ENCODE measurements at regions not wholly inside any gene's neighbourhood (a gene's known extent, or its start where the extent isn't known, plus 50 kb on each side); places are given as distances from the start of the nearest gene placed in this dataset.

DNA sequence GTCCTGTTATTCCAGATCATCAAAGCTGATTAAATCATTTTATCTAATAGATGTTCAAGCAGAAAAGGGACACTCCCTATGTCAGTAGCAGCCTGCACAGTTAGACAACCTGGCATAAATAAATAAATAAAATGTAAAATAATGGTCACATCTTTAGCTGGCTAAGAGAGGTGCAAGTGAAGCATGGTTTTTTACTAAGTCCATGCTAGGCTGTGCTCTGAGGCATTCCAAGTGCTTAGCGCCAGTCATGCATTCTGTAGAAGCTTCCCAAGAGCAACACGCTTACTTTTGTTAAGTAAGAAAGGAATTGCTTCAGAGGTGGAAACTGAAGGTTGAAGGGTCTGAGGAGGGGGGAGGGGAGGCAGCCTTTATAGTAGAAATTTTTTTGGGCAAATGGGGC lies 351.2 kb downstream of the CDH2 start:
- peaks cover 0 to 9% of the 10 kb centered on the region in 2 experiments for H3K9me3 ChIP-seq (ENCODE audit: control insufficient read depth in 2 of 2, low read length in 2 of 2)
- H3K27me3 ChIP-seq (ENCODE audit: control insufficient read depth, insufficient read depth, low read length): no peaks in the 10 kb centered on the region
- H3K27ac Mint-ChIP-seq: no peak overlapping the region
- no peak overlapping the region for H3K4me3 Mint-ChIP-seq
- H3K4me1 Mint-ChIP-seq: no peaks in the 10 kb centered on the region
- H3K4me3 ChIP-seq (ENCODE audit: low read depth, low read length): no peak overlapping the region
- no peaks in the 10 kb centered on the region for H3K27me3 Mint-ChIP-seq
- no peak overlapping the region for H3K27ac ChIP-seq (ENCODE audit: insufficient read depth, low read length, poor library complexity, severe bottlenecking)
- no peaks in the 10 kb centered on the region for H3K4me1 ChIP-seq (ENCODE audit: control insufficient read depth, insufficient read depth, low read length, poor library complexity, severe bottlenecking)
- ATAC-seq (ENCODE audit: low read depth in 2 of 2): no peak
- no peak for DNase-seq
- no peaks in the 10 kb centered on the region for H3K36me3 Mint-ChIP-seq
- no peaks in the 10 kb centered on the region for H3K36me3 ChIP-seq (ENCODE audit: control insufficient read depth, insufficient read depth, low read length)
- H3K9me3 Mint-ChIP-seq: peaks cover 2 to 34% (median 10%) of the 10 kb centered on the region in 7 donors

DNA sequence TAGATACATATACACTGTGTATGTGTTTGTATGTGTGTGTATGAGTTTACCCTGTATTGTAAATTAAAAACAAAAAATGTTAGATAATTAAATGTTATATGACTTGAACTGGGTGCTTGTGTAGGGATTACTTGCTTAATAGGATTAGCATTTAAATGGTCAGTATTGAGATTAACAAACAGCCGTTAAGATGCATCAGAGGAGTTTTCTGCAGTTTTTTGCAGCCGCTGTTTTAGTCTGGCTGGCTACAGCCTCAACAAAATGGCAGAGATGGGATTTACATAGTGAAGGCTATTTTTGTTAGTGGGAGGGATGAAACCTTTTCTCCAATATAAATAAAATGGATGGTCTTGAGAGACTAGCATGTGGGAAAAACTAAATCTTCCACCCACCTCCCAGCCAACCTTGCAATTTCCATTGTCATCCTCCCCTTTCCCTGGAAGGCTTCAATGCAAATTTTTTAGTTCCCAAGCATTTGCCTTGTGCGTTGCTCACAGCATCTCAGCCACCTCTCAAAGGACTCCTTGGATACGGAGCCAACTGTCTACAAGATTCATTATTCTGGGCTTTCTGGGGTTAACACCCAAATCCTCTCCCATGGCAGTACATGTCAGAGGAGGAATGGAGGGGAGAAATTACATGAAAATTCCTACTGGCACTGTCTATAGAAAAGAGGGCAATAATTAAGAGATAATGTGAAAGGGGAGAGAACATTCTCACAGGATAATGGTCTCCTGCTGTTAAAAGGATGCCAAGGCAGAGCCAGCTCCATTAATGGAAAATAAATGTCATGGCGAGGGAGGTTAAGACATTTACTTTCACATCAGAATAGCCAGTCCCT lies 351.9 kb downstream of the CDH2 start:
- no peaks in the 10 kb centered on the region for H3K36me3 Mint-ChIP-seq
- H3K27me3 Mint-ChIP-seq: no peaks in the 10 kb centered on the region

DNA sequence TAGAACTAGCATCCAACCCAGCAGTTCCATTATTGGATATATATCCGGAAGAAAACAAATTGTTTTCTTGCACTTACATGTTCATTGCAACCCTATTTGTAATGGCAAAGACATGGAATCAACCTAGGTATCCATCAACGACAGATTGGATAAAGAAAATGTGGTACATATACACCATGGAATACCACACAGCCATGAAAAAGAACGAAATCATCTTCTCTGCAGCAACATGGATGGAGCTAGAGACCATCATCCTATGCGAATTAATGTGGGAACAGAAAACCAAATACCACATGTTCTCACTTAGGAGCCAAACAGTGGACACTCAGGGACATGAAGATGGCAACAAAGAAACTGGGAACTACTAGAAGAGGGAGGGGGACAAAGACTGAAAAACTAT lies 352.7 kb downstream of the CDH2 start:
- H3K4me3 Mint-ChIP-seq: no peak overlapping the region
- H3K4me1 Mint-ChIP-seq: no peaks in the 10 kb centered on the region

More for the DNA sequence above, 351.9 kb downstream of the CDH2 start:
- DNase-seq (no peak), ATAC-seq (ENCODE audit: low read depth in 2 of 2) (no peak)
- Histone ChIP-seq H3K27ac (ENCODE audit: insufficient read depth, low read length, poor library complexity, severe bottlenecking) (no peak overlapping the region), H3K4me1 (ENCODE audit: control insufficient read depth, insufficient read depth, low read length, poor library complexity, severe bottlenecking) (no peaks in the 10 kb centered on the region), H3K4me3 (ENCODE audit: low read depth, low read length) (no peak overlapping the region), H3K9me3 (ENCODE audit: control insufficient read depth in 2 of 2, low read length in 2 of 2) (peaks cover 0 to 9% of the 10 kb centered on the region in 2 experiments), H3K36me3 (ENCODE audit: control insufficient read depth, insufficient read depth, low read length) (no peaks in the 10 kb centered on the region), H3K27me3 (ENCODE audit: control insufficient read depth, insufficient read depth, low read length) (no peaks in the 10 kb centered on the region)
- no peak overlapping the region for H3K27ac Mint-ChIP-seq
- H3K9me3 Mint-ChIP-seq: peaks cover 2 to 34% (median 10%) of the 10 kb centered on the region in 7 donors
- H3K4me1 Mint-ChIP-seq: no peaks in the 10 kb centered on the region
- no peak overlapping the region for H3K4me3 Mint-ChIP-seq

DNA sequence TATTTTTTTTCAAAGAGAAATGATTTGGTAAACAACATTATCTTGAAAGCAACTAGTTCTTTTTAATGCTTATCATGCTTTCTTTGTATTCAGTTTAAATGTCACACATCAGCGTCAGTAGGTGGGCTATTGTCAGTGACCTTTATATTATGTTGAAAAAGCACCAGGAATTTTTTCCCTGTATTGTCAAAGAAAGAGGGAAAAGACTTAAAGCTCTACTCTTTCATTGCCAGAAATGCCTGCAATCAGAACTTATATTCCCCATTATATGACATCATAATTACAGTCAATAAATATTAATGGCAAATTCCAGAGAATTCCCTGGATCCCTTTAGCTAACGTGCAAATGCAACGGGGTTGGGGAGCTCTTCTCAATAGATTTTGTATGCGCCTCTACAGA lies 353.9 kb downstream of the CDH2 start:
- H3K4me1 Mint-ChIP-seq: no peaks in the 10 kb centered on the region
- H3K4me3 ChIP-seq (ENCODE audit: low read depth, low read length): no peak overlapping the region
- H3K9me3 ChIP-seq (ENCODE audit: control insufficient read depth in 2 of 2, low read length in 2 of 2): peaks cover 0 to 9% of the 10 kb centered on the region in 2 experiments
- H3K4me3 Mint-ChIP-seq: no peak overlapping the region
- H3K27ac ChIP-seq (ENCODE audit: insufficient read depth, low read length, poor library complexity, severe bottlenecking): no peak overlapping the region
- ATAC-seq (ENCODE audit: low read depth in 2 of 2) (no peak), DNase-seq (no peak)
- H3K9me3 Mint-ChIP-seq: peaks cover under 1 to 22% (median 10%) of the 10 kb centered on the region in 7 donors
- H3K36me3 ChIP-seq (ENCODE audit: control insufficient read depth, insufficient read depth, low read length): no peaks in the 10 kb centered on the region
- no peaks in the 10 kb centered on the region for H3K36me3 Mint-ChIP-seq
- no peak overlapping the region for H3K27ac Mint-ChIP-seq
- H3K27me3 Mint-ChIP-seq: no peaks in the 10 kb centered on the region
- H3K27me3 ChIP-seq (ENCODE audit: control insufficient read depth, insufficient read depth, low read length): no peaks in the 10 kb centered on the region
- no peaks in the 10 kb centered on the region for H3K4me1 ChIP-seq (ENCODE audit: control insufficient read depth, insufficient read depth, low read length, poor library complexity, severe bottlenecking)

More for the DNA sequence above, 352.7 kb downstream of the CDH2 start:
- peaks cover 0 to 9% of the 10 kb centered on the region in 2 experiments for H3K9me3 ChIP-seq (ENCODE audit: control insufficient read depth in 2 of 2, low read length in 2 of 2)
- H3K4me1 ChIP-seq (ENCODE audit: control insufficient read depth, insufficient read depth, low read length, poor library complexity, severe bottlenecking): no peaks in the 10 kb centered on the region
- H3K9me3 Mint-ChIP-seq: peaks cover 2 to 31% (median 9%) of the 10 kb centered on the region in 7 donors
- H3K36me3 ChIP-seq (ENCODE audit: control insufficient read depth, insufficient read depth, low read length): no peaks in the 10 kb centered on the region
- no peak overlapping the region for H3K4me3 ChIP-seq (ENCODE audit: low read depth, low read length)
- H3K27ac Mint-ChIP-seq: no peak overlapping the region
- no peaks in the 10 kb centered on the region for H3K36me3 Mint-ChIP-seq
- ATAC-seq (ENCODE audit: low read depth in 2 of 2): no peak
- no peak for DNase-seq
- H3K27me3 Mint-ChIP-seq: no peaks in the 10 kb centered on the region
- no peaks in the 10 kb centered on the region for H3K27me3 ChIP-seq (ENCODE audit: control insufficient read depth, insufficient read depth, low read length)
- no peak overlapping the region for H3K27ac ChIP-seq (ENCODE audit: insufficient read depth, low read length, poor library complexity, severe bottlenecking)

DNA sequence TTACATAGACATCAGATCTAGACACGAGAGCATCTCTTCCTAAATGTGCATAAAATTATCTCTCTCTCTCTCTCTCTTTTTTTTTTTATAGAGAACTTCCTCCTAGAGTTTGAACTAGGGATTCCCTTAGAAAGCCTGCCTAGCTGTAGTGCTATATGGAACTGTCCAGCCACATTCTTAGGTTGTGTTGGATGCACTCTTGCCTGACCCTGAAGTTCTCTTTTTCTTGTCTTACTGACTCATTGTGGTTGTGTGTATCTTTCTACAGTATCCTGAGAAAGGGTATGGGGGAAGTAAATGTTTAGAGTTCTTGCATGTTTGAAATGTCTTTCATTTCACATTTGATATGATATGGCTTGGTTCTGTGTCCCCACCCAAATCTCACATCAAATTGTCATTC lies 368.2 kb downstream of the CDH2 start:
- no peak overlapping the region for H3K4me3 Mint-ChIP-seq
- H3K36me3 ChIP-seq (ENCODE audit: control insufficient read depth, insufficient read depth, low read length): no peaks in the 10 kb centered on the region
- H3K27ac Mint-ChIP-seq: no peak overlapping the region
- no peak overlapping the region for H3K4me3 ChIP-seq (ENCODE audit: low read depth, low read length)
- no peaks in the 10 kb centered on the region for H3K27me3 Mint-ChIP-seq
- H3K4me1 Mint-ChIP-seq: no peaks in the 10 kb centered on the region
- no peak overlapping the region for H3K27ac ChIP-seq (ENCODE audit: insufficient read depth, low read length, poor library complexity, severe bottlenecking)
- H3K9me3 ChIP-seq (ENCODE audit: control insufficient read depth in 2 of 2, low read length in 2 of 2): peaks cover 4 to 6% of the 10 kb centered on the region in 2 experiments
- H3K36me3 Mint-ChIP-seq: no peaks in the 10 kb centered on the region
- peaks cover 2 to 22% (median 7%) of the 10 kb centered on the region in 7 donors for H3K9me3 Mint-ChIP-seq
- H3K4me1 ChIP-seq (ENCODE audit: control insufficient read depth, insufficient read depth, low read length, poor library complexity, severe bottlenecking): no peaks in the 10 kb centered on the region
- DNase-seq (no peak), ATAC-seq (ENCODE audit: low read depth in 2 of 2) (no peak)
- no peaks in the 10 kb centered on the region for H3K27me3 ChIP-seq (ENCODE audit: control insufficient read depth, insufficient read depth, low read length)

DNA sequence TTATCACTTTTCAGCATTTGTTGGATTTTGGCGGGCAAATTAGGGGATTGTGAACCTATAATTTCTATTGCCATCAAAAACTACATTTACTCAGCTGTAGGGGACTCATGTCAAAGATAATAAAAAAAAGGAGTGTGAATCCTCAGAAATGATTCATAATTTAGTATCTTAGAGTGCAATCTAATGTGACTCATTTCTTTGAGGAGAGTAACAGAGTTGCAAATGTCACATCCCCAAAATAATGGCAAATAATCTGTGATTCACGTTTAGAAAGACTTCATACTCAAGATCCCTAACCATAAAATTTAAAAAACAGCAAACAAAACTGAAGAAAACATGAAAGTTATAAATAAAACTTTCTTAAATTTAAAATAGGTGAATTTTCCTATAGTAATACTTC lies 373.0 kb downstream of the CDH2 start:
- Histone ChIP-seq H3K4me3 (ENCODE audit: low read depth, low read length) (no peak overlapping the region), H3K36me3 (ENCODE audit: control insufficient read depth, insufficient read depth, low read length) (no peaks in the 10 kb centered on the region), H3K27ac (ENCODE audit: insufficient read depth, low read length, poor library complexity, severe bottlenecking) (no peak overlapping the region), H3K9me3 (ENCODE audit: control insufficient read depth in 2 of 2, low read length in 2 of 2) (peaks cover 3 to 4% of the 10 kb centered on the region in 2 experiments), H3K27me3 (ENCODE audit: control insufficient read depth, insufficient read depth, low read length) (no peaks in the 10 kb centered on the region), H3K4me1 (ENCODE audit: control insufficient read depth, insufficient read depth, low read length, poor library complexity, severe bottlenecking) (no peaks in the 10 kb centered on the region)
- no peaks in the 10 kb centered on the region for H3K27me3 Mint-ChIP-seq
- no peaks in the 10 kb centered on the region for H3K4me1 Mint-ChIP-seq
- DNase-seq (no peak), ATAC-seq (ENCODE audit: low read depth in 2 of 2) (no peak)
- no peaks in the 10 kb centered on the region for H3K36me3 Mint-ChIP-seq
- no peak overlapping the region for H3K4me3 Mint-ChIP-seq
- no peak overlapping the region for H3K27ac Mint-ChIP-seq
- H3K9me3 Mint-ChIP-seq: peaks cover 4 to 20% (median 11%) of the 10 kb centered on the region in 7 donors

DNA sequence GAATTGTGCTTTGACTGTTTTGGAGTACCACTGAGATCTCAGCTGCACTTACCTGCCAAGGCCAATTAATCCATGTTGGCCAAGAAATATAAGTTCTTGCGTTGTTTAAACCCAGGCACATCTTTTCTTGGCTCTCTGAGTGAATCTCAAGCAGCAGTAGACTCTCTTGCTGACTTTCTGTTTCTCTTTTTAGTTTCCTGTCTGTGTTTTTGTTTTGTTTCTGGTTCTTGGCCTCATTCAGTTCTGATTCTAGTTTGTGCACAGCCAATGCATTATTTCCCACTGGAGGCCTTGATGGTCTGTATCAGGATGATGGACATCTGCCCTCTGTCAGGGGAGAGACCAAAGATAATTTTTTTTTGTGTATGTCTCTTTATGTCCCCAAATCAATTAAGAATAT lies 379.4 kb downstream of the CDH2 start:
- H3K27ac Mint-ChIP-seq: no peak overlapping the region
- H3K4me1 Mint-ChIP-seq: no peaks in the 10 kb centered on the region
- no peaks in the 10 kb centered on the region for H3K27me3 Mint-ChIP-seq
- no peaks in the 10 kb centered on the region for H3K4me1 ChIP-seq (ENCODE audit: control insufficient read depth, insufficient read depth, low read length, poor library complexity, severe bottlenecking)
- H3K9me3 ChIP-seq (ENCODE audit: control insufficient read depth in 2 of 2, low read length in 2 of 2): no peaks in the 10 kb centered on the region
- peaks cover 0 to 25% (median 4%) of the 10 kb centered on the region in 7 donors for H3K9me3 Mint-ChIP-seq
- peaks cover 2% of the 10 kb centered on the region for H3K36me3 Mint-ChIP-seq
- no peak overlapping the region for H3K4me3 ChIP-seq (ENCODE audit: low read depth, low read length)
- no peak overlapping the region for H3K4me3 Mint-ChIP-seq
- H3K27ac ChIP-seq (ENCODE audit: insufficient read depth, low read length, poor library complexity, severe bottlenecking): no peak overlapping the region
- ATAC-seq (ENCODE audit: low read depth in 2 of 2): no peak
- no peaks in the 10 kb centered on the region for H3K27me3 ChIP-seq (ENCODE audit: control insufficient read depth, insufficient read depth, low read length)
- no peak for DNase-seq
- H3K36me3 ChIP-seq (ENCODE audit: control insufficient read depth, insufficient read depth, low read length): no peaks in the 10 kb centered on the region
